ENCODE measurements at regions not wholly inside any gene's neighbourhood (a gene's known extent, or its start where the extent isn't known, plus 50 kb on each side); places are given as distances from the start of the nearest gene placed in this dataset.

DNA sequence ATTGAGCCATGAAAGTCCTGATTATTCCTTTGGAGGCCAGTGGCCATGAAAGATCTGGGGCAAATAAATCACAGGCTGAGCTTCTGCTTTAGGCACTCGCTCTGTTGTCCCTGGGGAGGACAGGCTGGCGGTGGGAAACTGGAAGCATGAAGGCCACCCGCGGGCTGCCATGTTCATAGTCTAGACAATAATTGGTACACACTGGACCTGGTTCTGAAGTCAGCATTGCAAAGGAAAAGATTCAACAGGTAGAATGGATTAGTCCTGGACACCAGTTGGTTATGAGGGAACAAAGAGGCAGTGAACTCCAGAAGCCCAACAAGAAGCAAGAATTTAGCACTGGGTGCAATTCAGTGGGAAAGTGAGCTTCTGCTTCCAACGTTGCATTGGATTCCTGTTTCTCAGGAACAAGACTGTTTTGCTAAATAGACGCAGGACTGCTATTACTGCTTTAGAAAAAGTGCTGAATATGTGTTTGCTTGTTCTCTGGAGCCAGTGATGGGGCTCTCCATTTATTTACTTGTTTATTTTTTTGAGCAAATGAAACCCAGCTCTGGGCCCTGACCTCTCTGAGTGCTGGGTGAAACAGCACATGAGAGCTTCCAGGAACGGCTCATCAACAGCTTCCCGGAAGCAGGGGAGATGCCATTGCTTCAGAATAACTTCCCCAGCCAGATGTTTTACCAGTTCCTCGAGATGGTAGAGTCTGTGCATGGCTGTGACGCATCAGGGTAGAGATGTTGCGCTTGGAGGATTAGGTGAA lies 336.4 kb downstream of the ZNF536 start:
- no peak for DNase-seq (ENCODE audit: low read depth in 2 of 2)

GRCh38 chr19:30704771-30705330 lies 332.7 kb downstream of the ZNF536 start:
- DNase-seq (ENCODE audit: low read depth in 2 of 2) = no peak

DNA sequence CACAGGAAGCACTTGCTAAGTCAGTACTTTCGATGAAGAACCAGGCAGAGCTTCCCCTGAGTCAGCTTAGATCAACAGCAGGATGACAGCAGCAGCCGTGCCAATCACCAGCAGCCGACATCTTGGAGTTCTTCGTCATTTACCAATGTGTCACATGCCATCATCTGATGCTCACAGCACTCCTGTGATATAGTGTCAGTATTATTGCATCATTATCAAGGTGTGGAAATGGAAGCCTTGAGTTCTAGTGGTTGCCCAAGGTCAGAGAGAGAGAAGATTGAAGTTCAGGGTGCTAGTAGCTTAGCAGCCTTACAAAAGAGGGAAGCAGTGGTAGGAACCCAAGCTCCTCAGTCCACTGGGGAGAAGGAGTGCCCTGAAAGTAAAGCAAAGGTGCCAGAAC lies 331.5 kb downstream of the ZNF536 start:
- DNase-seq (ENCODE audit: low read depth in 2 of 2) = no peak

DNA sequence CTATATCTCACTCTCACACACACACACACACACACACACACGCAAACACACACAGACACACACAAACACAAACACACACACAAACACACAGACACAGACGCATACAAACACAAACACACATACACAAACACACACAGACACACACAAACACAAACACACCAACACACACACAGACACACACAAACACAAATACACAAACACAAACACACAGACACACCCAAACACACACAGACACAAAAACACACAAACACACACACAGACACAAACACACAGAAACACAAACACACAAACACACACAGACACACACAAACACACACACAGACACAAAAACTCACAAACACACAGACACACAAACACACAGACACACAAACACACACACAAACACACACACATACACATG lies 329.0 kb downstream of the ZNF536 start:
- no peak for DNase-seq (ENCODE audit: low read depth in 2 of 2)

DNA sequence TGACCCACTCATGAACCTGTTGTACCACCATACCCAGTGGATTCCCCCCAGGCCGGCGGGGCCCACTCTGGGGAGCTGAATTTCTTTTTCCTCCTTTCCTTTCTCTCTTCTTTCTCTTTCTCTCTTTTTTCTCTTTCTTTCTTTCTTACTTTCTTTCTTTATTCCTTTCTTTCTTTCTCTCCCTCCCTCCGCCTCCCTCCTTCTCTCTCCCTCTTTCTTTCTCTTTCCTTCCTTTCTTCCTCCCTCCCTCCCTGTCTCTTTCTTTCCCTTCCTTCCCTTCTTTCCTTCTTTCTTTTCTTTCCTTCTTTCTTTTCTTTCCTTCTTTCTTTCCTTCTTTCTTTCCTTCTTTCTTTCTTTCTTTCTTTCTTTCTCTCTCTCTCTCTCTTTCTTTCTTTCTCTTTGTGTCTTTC lies 327.7 kb downstream of the ZNF536 start:
- no peak for DNase-seq (ENCODE audit: low read depth in 2 of 2)

GRCh38 chr19:30696514-30696913 lies 324.3 kb downstream of the ZNF536 start:
- no peak for DNase-seq (ENCODE audit: low read depth in 2 of 2)

GRCh38 chr19:30695171-30695875 lies 323.1 kb downstream of the ZNF536 start:
- DNase-seq (ENCODE audit: low read depth in 2 of 2) = no peak

DNA sequence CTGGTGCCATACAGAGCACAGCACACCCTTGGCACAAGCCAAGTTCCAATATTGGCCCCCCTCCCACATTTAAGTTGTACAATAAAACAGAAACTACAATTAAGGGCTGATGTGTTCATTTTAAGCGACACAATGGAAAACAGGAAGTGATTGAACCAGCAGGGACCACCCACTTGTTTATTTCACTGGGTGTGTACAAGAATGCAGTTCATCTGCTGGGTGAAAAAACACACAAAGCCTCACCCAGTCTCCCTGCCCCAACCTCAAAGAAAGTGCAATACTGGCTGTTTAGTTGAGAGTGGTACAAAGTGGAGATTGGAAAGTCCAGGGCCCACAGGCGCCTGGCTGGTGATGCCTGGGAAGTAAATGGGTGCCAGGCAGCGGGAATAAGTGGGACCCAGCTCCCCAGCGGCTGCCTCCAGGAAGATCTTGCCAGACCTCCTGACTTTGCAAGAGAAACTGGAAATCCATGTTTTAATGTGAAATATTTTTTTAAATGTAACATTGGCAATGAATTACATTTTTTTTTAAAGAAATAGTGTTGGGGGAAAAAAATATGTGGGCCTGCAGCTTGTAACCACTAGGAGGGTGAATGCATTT lies 322.1 kb downstream of the ZNF536 start:
- DNase-seq (ENCODE audit: low read depth in 2 of 2) = no peak

DNA sequence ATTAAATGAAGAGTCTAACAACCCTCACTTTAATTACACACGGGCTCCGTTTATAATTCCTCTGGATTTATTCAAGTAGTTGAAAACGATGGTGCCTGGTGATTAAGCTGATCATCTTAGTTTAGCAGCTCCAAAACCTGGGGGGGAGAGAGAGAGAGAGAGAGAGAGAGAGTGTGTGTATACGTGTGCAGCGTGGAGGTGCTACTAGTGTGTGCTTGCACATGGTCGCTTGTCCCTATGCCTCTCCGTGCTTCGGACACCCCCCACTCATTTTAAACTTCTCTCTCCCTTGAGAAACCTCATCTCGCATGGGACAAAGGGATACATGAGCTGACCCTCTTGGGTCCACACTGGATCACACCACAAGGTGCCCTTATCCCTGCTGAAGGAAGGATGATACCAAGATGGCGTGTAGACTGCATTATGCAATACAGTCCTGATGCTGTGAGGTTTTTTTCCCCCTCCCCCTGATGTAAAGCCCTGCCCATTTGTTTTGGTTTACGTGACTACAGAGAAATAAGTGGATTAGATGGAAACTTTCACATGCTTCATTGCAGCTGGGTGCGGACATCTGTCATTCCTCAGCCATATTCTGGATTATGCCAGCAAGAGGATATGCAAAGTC lies 320.8 kb downstream of the ZNF536 start:
- no peak for DNase-seq (ENCODE audit: low read depth in 2 of 2)

GRCh38 chr19:30692181-30692811 lies 320.1 kb downstream of the ZNF536 start:
- DNase-seq (ENCODE audit: low read depth in 2 of 2) = no peak

DNA sequence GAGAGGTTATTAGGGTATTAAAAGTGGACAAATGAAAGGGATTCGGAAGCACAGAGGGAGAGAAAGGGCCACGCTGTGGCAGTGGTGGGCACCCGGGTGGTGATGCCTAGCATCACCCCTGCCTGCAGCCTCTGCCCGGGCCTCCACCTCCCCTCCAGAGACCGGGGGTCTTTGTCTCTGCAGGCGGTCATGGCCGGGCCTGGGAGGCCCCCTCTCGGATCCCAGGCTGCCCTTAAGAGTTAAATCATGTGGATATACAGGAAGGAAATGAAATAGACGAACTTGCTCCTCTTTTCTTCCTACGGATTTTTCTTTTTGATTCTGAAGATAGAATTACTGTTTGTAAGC lies 319.6 kb downstream of the ZNF536 start:
- DNase-seq (ENCODE audit: low read depth in 2 of 2) = no peak

DNA sequence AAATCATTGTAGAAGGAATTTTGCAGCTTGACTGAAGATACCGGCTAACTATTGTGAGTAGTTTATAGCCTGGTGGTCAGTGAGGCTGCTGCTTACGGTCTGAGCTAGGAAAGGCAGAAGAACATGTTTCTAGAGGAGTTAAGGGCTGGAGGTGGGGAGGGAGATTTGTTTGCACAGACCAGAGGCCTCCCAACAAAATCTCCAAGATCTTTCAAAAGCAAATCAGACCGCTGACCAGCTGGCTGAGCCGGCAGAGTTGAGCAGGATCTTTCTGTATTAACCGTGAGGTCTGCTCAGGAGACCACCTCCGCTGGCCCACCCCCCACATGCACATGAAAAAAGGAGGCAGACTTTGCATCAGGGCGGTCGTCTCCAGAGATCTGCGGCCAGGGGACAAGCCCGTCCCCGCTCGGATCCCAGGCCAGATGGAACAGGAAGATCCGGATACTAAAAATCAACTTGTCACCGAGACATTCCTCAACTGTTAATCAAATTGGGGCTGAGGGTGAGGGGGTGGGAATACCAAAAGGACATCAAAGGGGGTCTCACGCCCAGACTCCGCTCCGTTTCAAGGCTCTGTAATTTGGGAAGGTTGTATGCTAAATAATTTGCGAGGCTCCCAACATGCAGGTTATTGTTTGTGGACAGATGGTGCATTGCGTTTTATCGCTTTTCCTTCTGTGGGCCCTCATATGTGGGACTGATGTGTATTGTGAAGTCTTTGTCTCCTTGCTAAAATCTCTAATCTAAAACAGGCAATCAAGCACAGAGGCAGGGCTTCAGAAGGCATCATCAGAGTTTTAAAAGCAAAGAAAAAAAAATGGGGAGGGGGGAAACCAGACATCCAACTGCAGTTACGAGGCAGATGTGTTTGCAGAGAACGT lies 319.0 kb downstream of the ZNF536 start:
- no peak for DNase-seq (ENCODE audit: low read depth in 2 of 2)

GRCh38 chr19:30690525-30690924 lies 318.3 kb downstream of the ZNF536 start:
- DNase-seq (ENCODE audit: low read depth in 2 of 2) = no peak

GRCh38 chr19:30689474-30689873 lies 317.3 kb downstream of the ZNF536 start:
- no peak for DNase-seq (ENCODE audit: low read depth in 2 of 2)

- no peak for DNase-seq (ENCODE audit: low read depth in 2 of 2)
These were observed 316.5 kb downstream of the ZNF536 start for GRCh38 chr19:30688696-30689095.

GRCh38 chr19:30686826-30687566 lies 314.8 kb downstream of the ZNF536 start:
- no peak for DNase-seq (ENCODE audit: low read depth in 2 of 2)

GRCh38 chr19:30686176-30686820 lies 314.1 kb downstream of the ZNF536 start:
- DNase-seq (ENCODE audit: low read depth in 2 of 2) = no peak

GRCh38 chr19:30685426-30686000 lies 313.3 kb downstream of the ZNF536 start:
- no peak for DNase-seq (ENCODE audit: low read depth in 2 of 2)

GRCh38 chr19:30684613-30685012 lies 312.4 kb downstream of the ZNF536 start:
- no peak for DNase-seq (ENCODE audit: low read depth in 2 of 2)
